NCI-H1694 treated with DMSO at 0.1 percent for 48 hours (cell line): ENCODE measurements at regions not wholly inside any gene's neighbourhood (a gene's known extent, or its start where the extent isn't known, plus 50 kb on each side); places are given as distances from the start of the nearest gene placed in this dataset.
"Not testable (repeated sequence)": the region's sequence is repeated elsewhere in the genome, so short reads cannot be mapped to it uniquely, and the experiment has no call there.

Source experiments
- DNase-seq: peaks from one replicate; lab custom pipeline; 2025; lab: John Stamatoyannopoulos, UW

- no peak for DNase-seq
Observed at GRCh38 chr4:93888308-93888707, 59.8 kb downstream of the ATOH1 start.

- DNase-seq: no peak
Observed at GRCh38 chr4:93888768-93889167, 60.2 kb downstream of the ATOH1 start.

GRCh38 chr4:93891244-93891643, 62.7 kb downstream of the ATOH1 start:
- DNase-seq: no peak

DNA sequence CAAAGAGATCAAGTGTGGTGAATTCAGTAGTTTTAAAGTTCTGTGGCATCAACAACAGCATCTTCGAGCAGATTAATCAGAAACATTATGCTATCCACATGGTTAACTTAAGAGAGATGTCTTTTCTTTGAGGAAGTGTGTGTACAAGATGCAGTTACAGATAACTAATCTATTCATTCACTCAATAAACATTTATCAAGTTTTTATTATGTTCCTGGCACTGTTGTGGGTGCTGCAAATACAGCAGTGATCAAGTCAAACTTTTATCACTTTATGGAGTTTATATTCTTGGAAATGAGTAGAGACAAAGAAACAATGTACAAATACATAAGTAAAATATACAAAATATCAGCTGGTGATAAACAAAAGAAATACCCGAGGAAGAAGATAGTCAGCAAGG, 66.4 kb downstream of the ATOH1 start:
- DNase-seq: no peak

GRCh38 chr4:93896516-93896915, 68.0 kb downstream of the ATOH1 start:
- DNase-seq: no peak

- peak; percentile 4 for DNase-seq
Observed at GRCh38 chr4:93897559-93897958, 69.0 kb downstream of the ATOH1 start.

DNA sequence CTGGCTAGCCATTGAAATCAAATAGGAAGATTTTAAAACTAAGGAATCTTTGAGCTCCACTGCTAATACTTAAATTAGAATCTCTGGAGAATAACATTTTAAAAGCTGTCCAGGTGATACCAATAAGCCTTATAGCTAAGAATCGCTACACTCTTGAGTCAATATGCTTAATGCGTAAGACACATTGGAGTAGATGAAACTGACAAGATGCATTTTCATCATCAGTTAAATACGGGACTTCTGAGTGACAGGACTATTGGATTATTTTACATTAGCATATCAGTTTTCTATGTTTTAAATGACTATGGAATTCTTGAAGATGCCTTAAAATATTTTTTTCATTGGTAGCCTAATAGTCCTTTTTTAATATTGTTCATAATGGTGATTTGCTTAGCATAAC, 80.2 kb downstream of the ATOH1 start:
- DNase-seq: no peak

DNA sequence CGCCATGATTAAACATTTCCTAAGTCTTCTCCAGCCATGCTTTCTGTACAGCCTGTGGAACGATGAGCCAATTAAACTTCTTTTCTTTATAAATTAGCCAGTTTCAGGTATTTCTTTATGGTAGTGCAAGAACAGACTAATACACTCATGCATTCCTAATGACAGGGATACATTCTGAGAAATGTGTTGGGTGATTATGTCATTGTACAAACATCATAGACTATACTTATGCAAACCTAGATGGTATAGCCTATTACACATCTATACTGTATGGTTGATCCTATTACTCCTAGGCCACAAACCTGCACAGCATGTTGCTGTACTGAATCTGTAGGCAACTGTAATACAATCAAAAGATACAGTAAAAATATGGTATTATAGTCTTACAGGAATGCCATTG, 83.1 kb downstream of the ATOH1 start:
- no peak for DNase-seq

DNA sequence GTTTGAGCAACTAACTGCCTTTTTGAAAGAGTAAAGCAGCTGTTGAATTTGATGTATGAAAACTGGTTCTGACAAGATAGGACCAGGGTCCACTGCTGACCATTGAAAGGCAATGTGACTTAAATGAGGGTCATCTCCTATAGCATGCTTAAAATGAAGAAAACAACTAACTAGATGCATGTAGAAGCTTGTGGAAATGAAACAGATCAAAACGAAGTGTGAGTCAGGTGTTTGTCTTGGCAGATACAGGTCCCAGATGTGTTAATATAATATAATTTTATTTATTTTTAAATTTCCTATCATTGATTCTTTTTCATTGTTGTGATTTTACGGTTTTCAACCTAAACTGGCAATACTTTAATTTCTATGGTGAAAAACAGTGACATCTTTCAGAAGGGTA, 83.6 kb downstream of the ATOH1 start:
- DNase-seq: no peak

DNA sequence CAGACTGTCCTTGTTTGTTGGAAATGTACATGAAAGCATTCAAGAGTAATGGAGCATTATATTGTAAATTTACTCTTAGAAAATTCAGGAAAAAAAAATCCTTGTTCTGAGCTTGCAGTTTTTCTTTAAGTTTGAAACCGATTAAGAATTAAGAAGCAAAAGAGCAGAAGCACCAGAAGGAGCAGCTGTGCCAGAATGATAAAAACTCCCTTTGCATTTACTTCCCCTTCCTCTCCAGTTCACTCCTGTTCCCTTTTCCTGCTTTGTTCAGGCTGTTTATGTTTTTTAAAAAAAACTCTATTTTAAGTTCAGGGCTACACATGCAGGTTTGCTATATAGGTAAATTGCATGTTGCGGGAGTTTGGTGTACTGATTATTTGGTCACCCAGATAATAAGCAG, 90.3 kb downstream of the ATOH1 start:
- no peak for DNase-seq

- not testable (repeated sequence) for DNase-seq
Observed at GRCh38 chr4:93923570-93923969, 95.0 kb downstream of the ATOH1 start.

DNA sequence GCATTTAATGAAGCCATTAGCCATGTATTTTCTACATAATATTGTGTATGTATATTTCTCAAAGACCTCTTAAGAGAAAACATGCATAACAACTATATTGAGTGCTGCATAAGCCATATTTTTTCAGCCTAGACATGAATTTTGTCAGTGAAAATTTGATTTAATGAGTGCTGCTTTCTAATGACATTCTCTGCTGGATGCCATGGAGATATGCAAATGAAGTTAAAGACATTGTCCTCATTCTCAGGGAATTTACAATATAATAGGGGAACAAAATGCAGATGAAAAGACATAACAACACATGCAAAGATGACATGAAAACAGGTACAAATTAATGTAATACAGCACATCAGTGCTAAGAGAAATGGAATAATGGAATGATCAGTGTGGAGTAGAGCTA, 118.7 kb downstream of the ATOH1 start:
- DNase-seq: no peak

- DNase-seq: not testable (repeated sequence)
Observed at GRCh38 chr4:93950239-93950638, 121.7 kb downstream of the ATOH1 start.

- DNase-seq: no peak
Observed at GRCh38 chr4:93957186-93957585, 128.6 kb downstream of the ATOH1 start.

- DNase-seq: no peak
Observed at GRCh38 chr4:93960450-93960849, 131.9 kb downstream of the ATOH1 start.

GRCh38 chr4:93960916-93961315, 132.4 kb downstream of the ATOH1 start:
- no peak for DNase-seq

GRCh38 chr4:93981594-93981993, 153.0 kb downstream of the ATOH1 start:
- no peak for DNase-seq

GRCh38 chr4:93982255-93982654, 153.7 kb downstream of the ATOH1 start:
- DNase-seq: no peak

- no peak for DNase-seq
Observed at GRCh38 chr4:93983140-93983539, 154.6 kb downstream of the ATOH1 start.

DNA sequence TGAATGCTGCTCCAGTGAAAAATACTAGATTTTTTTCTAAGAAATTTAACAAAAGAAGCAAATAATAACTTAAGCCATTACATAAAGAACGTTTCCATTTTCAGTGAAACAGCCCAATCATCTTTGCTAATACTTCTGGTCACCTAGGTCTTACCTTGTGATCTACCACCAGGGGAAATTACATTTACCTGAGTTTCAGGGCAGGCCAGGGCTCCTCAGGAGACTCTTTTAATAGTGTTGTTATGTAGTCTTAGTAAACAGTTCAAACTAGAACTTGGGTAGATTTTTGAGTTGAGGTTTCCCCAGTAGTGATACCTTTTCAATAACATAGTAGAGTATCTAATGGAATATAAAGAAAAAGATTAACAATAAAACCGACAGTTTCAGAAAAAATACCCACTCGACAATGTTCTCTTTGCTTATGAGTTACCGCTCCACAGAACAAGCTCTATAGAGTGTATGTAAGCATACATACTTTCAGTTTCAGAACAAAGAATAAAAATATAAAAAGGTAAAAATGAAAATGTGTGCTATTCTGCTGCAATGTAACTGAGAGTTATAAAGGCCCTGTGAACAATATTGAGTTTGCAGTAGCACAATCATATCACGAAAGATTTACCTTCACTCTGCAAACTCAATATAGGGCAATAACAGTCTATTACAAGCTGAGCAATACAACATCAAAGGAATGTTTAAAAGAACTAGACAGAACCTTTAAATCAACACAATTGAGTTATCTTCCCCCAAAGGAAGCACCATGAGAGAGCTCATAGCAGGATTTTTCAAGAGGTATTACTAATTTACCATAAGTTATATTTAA, 165.8 kb downstream of the ATOH1 start:
- no peak for DNase-seq

- DNase-seq: no peak
Observed at GRCh38 chr4:93996895-93997294, 168.3 kb downstream of the ATOH1 start.

GRCh38 chr4:94000559-94000958, 172.0 kb downstream of the ATOH1 start:
- no peak for DNase-seq

DNA sequence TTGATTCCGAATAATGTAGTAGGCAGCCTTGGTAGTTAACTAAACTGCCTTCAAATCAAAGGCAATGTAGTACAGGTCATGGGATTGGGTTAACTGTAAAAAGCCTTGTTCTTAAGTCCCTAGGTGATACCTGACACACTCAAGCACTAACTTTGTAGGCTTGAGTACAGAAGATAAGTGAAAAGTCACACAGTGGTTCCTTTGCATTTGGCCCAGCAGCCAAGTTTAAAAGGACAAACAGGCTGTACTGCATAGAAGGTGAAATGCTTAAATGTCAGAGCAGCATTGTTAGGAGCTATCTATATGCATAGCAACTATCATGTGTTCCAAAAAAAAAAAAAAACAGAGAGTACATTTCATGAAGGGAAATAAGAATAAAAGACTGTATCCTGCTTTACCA, 178.4 kb downstream of the ATOH1 start:
- DNase-seq: no peak

GRCh38 chr4:94011190-94011589, 182.6 kb downstream of the ATOH1 start:
- no peak for DNase-seq
